ENCODE measurements at regions not wholly inside any gene's neighbourhood (a gene's known extent, or its start where the extent isn't known, plus 50 kb on each side); places are given as distances from the start of the nearest gene placed in this dataset.

- Histone ChIP-seq H2AK5ac (ENCODE audit: low read depth, low read length) (peak overlapping the region; percentile 63; the same call in 1 of the 2 replicates), H3K79me1 (ENCODE audit: low read depth in 1 of 2, low read length in 2 of 2) (no peaks in the 10 kb centered on the region), H2BK120ac (ENCODE audit: low read depth, low read length) (0 out of 2 replicates have a peak overlapping the region, but pooled peaks have one; percentile 85), H3K36me3 (ENCODE audit: control insufficient read depth, insufficient read depth, low read length) (no peaks in the 10 kb centered on the region), H4K8ac (ENCODE audit: low read depth in 2 of 2, low read length in 2 of 2) (peak overlapping the region; percentile 56 to 94; a peak in 2 of 4 replicates), H3K56ac (ENCODE audit: extremely low read depth, insufficient read depth, low read length) (no peak overlapping the region), H4K20me1 (ENCODE audit: insufficient read depth, low read length) (no peaks in the 10 kb centered on the region), H2AFZ (replicated peaks; ENCODE audit: low read length, poor library complexity) (no peak overlapping the region), H2BK5ac (ENCODE audit: low read depth, low read length, poor library complexity, severe bottlenecking) (no peak overlapping the region), H3K9me1 (ENCODE audit: insufficient read depth, low read length) (peaks cover 13% of the 10 kb centered on the region), H3K4me2 (ENCODE audit: low read depth, low read length) (no peak overlapping the region), H4K91ac (ENCODE audit: insufficient read depth, low read depth, low read length) (peak overlapping the region; percentile 80; the same call in 1 of the 2 replicates), H3K4me3 (ENCODE audit: insufficient read depth, low read depth, low read length) (no peak overlapping the region), H3K23ac (ENCODE audit: low read depth, low read length) (no peak overlapping the region), H2BK15ac (ENCODE audit: low read depth, low read length) (peak overlapping the region; percentile 45; the same call in 1 of the 3 replicates), H2BK20ac (ENCODE audit: low read depth, low read length) (peak overlapping the region; percentile 88), H4K5ac (ENCODE audit: low read depth, low read length) (no peak overlapping the region), H3K27me3 (ENCODE audit: control insufficient read depth, insufficient read depth, low read length) (no peaks in the 10 kb centered on the region), H3K4me1 (ENCODE audit: control insufficient read depth, insufficient read depth, low read length) (peaks cover 10% of the 10 kb centered on the region), H3K9ac (ENCODE audit: low read depth, low read length) (no peak overlapping the region), H3K27ac (ENCODE audit: insufficient read depth, low read length) (no peak overlapping the region), H3K14ac (replicated peaks; ENCODE audit: low read depth, low read length) (peak overlapping the region; percentile 74; the same call in 1 of the 2 replicates), H3K18ac (ENCODE audit: low read depth, low read length) (no peak overlapping the region), H3K9me3 (ENCODE audit: control insufficient read depth, insufficient read depth, low read length) (no peaks in the 10 kb centered on the region), H3K4ac (ENCODE audit: low read depth, low read length) (peak overlapping the region; percentile 72), H2AK9ac (replicated peaks; ENCODE audit: low read depth, low read length, poor library complexity) (peak overlapping the region; percentile 2)
- ChIA-PET CTCF (no interaction called here), POLR2A (ENCODE audit: unreplicated experiment) (no interaction called here)
- DNase-seq: no peak
- no peak for ATAC-seq (ENCODE audit: low read depth)
- in situ Hi-C loops (cut with MboI; ENCODE audit: low sequenced_read_pairs): no loop called here
- WGBS, 2 experiments (ENCODE audit: extremely low coverage in 2 of 2, insufficient read length in 1 of 2): 80% methylated on average over 1 of the region's 7 CpGs; no CpG with 5 or more reads in 1 of the 2 experiments
- intact Hi-C loops (cut with micrococcal nuclease): no loop called here
- dilution Hi-C loops (cut with HindIII; ENCODE audit: low sequenced_read_pairs, unreplicated experiment): no loop called here
- BruUV-seq (replicated peaks): no TSS peak
- no peak for TF ChIP-seq MAFK (IDR thresholded peaks at IDR 0.05; ENCODE audit: low read depth, low read length)
- TF ChIP-seq BHLHE40 (IDR thresholded peaks at IDR 0.05; ENCODE audit: low read depth, low read length): no peak
- no peak for TF ChIP-seq RCOR1 (IDR thresholded peaks at IDR 0.05; ENCODE audit: insufficient replicate concordance, low read length)
- TF ChIP-seq SMC3 (IDR thresholded peaks at IDR 0.05; ENCODE audit: low read depth, low read length): no peak
- TF ChIP-seq CEBPB (IDR thresholded peaks at IDR 0.05; ENCODE audit: low read depth, low read length): no peak
- TF ChIP-seq MXI1 (IDR thresholded peaks at IDR 0.05; ENCODE audit: borderline replicate concordance, low read depth, low read length): no peak
- no peak for TF ChIP-seq POLR2A (IDR thresholded peaks at IDR 0.05; ENCODE audit: low read depth, low read length)
- no peak for TF ChIP-seq MAZ (IDR thresholded peaks at IDR 0.05; ENCODE audit: borderline replicate concordance, low read depth, low read length)
- TF ChIP-seq CTCF (conservative IDR thresholded peaks at IDR 0.05; ENCODE audit: low read depth, low read length): no peak
- TF ChIP-seq NFE2L2 (IDR thresholded peaks at IDR 0.05; ENCODE audit: low read depth, low read length): no peak
- no peak for TF ChIP-seq USF2 (IDR thresholded peaks at IDR 0.05; ENCODE audit: low read depth, low read length)
- TF ChIP-seq CHD1 (IDR thresholded peaks at IDR 0.05; ENCODE audit: low read depth, low read length): no peak
- TF ChIP-seq RAD21 (IDR thresholded peaks at IDR 0.05; ENCODE audit: low read length): no peak
These were observed 526.5 kb upstream of the PROK2 start for GRCh38 chr3:72311425-72311824.

All from IMR-90 (cell line).